Endothelial cell of umbilical vein (primary cell): ENCODE measurements at regions not wholly inside any gene's neighbourhood (a gene's known extent, or its start where the extent isn't known, plus 50 kb on each side); places are given as distances from the start of the nearest gene placed in this dataset.

Source experiments
- BruUV-seq: library from RNA; stranded (reverse); fragments of 400-500 nt; replicated peaks from 2 replicates; lab custom pipeline; 2021; lab: Mats Ljungman, UMichigan
- CTCF ChIA-PET: fragments of 300-600, 350-600 bp; sonication (Branson Sonifier 250); formaldehyde crosslinking; loops from one replicate; lab custom pipeline; 2021; ENCODE audit warnings: antibody characterized with exemption, inconsistent platforms; lab: Charles Lee
- POLR2A ChIA-PET: fragments of 300-600, 350-600 bp; sonication (Branson Sonifier 250); formaldehyde crosslinking; loops from one replicate; lab custom pipeline; 2021; ENCODE audit warnings: antibody characterized with exemption, inconsistent platforms; lab: Charles Lee
- DNase-seq: peaks from one replicate; pipeline ENCODE4 v3.0.0-alpha.2; 2011; ENCODE audit warnings: low read depth, low spot score
- FAIRE-seq: peaks from 2 replicates; lab custom pipeline; 2011; peaks lifted over from hg19 to GRCh38; lab: Jason Lieb, UNC
- H2AFZ ChIP-seq: 2 replicates; pipeline ENCODE4 v1.6.0; 2012; ENCODE audit warnings: low read depth, low read length, control low read depth, inconsistent platforms
- H3K27ac ChIP-seq: 2 replicates; pipeline ENCODE4 v1.5.1; 2011; ENCODE audit warnings: low read depth, mild to moderate bottlenecking, control low read depth, low read length, moderate library complexity; ENCODE audit not compliant: insufficient read depth
- H3K27me3 ChIP-seq, 2 experiments: 2 replicates each; pipeline versions ENCODE4 v1.6.0 to v1.6.1; 2011; ENCODE audit warnings: low read length in 2 of 2, mixed read lengths in 1 of 2; ENCODE audit not compliant: control insufficient read depth in 2 of 2, insufficient read depth in 2 of 2
- H3K36me3 ChIP-seq, 2 experiments: 2 replicates in 1 of 2; 3 replicates in 1 of 2; pipeline ENCODE4 v1.5.1; 2011; ENCODE audit warnings: low read length in 2 of 2, mild to moderate bottlenecking in 1 of 2, moderate library complexity in 1 of 2; ENCODE audit not compliant: control insufficient read depth in 2 of 2, insufficient read depth in 2 of 2; ENCODE audit errors: extremely low read depth in 1 of 2
- H3K4me1 ChIP-seq: 3 replicates; pipeline ENCODE4 v1.5.1; 2011; ENCODE audit warnings: mild to moderate bottlenecking, low read length; ENCODE audit not compliant: control insufficient read depth, insufficient read depth; ENCODE audit errors: extremely low read depth
- H3K4me2 ChIP-seq: 2 replicates; pipeline ENCODE4 v1.6.1; 2011; ENCODE audit warnings: low read length, control low read depth, mixed read lengths; ENCODE audit not compliant: insufficient read depth
- H3K4me3 ChIP-seq, 3 experiments: fragments of 200-600 bp in 1 of 3; sonication (generic), shearing (Covaris generic) in 1 of 3; replicated peaks in 1 of 3; 2 replicates each; pipeline ENCODE4 v1.5.1; 2011 to 2016; ENCODE audit warnings: control low read depth in 3 of 3, low read length in 3 of 3, mild to moderate bottlenecking in 2 of 3, inconsistent platforms in 1 of 3, low read depth in 1 of 3, moderate library complexity in 1 of 3; ENCODE audit not compliant: insufficient read depth in 1 of 3
- H3K79me2 ChIP-seq: 2 replicates; pipeline ENCODE4 v1.6.0; 2012; ENCODE audit warnings: low read length, inconsistent platforms; ENCODE audit not compliant: control insufficient read depth, insufficient read depth
- H3K9ac ChIP-seq: replicated peaks from 2 replicates; pipeline ENCODE3; 2011; ENCODE audit warnings: low read length, control low read depth; ENCODE audit not compliant: insufficient read depth; ENCODE audit errors: extremely low read depth
- H3K9me1 ChIP-seq: replicated peaks from 3 replicates; pipeline ENCODE4 v1.6.0; 2011; ENCODE audit warnings: mild to moderate bottlenecking, low read length; ENCODE audit not compliant: control insufficient read depth, insufficient read depth; ENCODE audit errors: extremely low read depth
- H3K9me3 ChIP-seq: replicated peaks from 2 replicates; pipeline ENCODE4 v1.5.1; 2012; ENCODE audit warnings: low read length, inconsistent platforms; ENCODE audit not compliant: control insufficient read depth, insufficient read depth
- H4K20me1 ChIP-seq: replicated peaks from 2 replicates; pipeline ENCODE3; 2011; ENCODE audit warnings: mild to moderate bottlenecking, low read length; ENCODE audit not compliant: control insufficient read depth, insufficient read depth; ENCODE audit errors: extremely low read depth
- EZH2 ChIP-seq: IDR thresholded peaks from 2 replicates; pipeline ENCODE4 v1.6.1; 2012; ENCODE audit warnings: borderline replicate concordance, low read depth, mild to moderate bottlenecking, moderate library complexity, low read length, inconsistent platforms; ENCODE audit not compliant: severe bottlenecking
- FOS ChIP-seq: IDR thresholded peaks from 2 replicates; pipeline ENCODE4 v1.6.1; 2011; ENCODE audit warnings: mild to moderate bottlenecking, low read length, moderate library complexity, borderline replicate concordance; ENCODE audit not compliant: insufficient read depth
- GATA2 ChIP-seq: IDR thresholded peaks from 2 replicates; pipeline ENCODE4 v1.7.0; 2011; ENCODE audit warnings: low read depth, mild to moderate bottlenecking, moderate library complexity, mixed read lengths, low read length; ENCODE audit not compliant: insufficient read length, insufficient read depth
- JUN ChIP-seq: IDR thresholded peaks from 2 replicates; pipeline ENCODE4 v1.6.1; 2011; ENCODE audit warnings: borderline replicate concordance, low read depth; ENCODE audit not compliant: insufficient read length, insufficient read depth
- dilution Hi-C: fragments of 300-500 bp; cut with MboI; formaldehyde crosslinking; loops from one replicate; pipeline ENCODE4 v1.15.0; 2019; ENCODE audit warnings: low sequenced_read_pairs; ENCODE audit not compliant: extremely low pct_ligation_motif_present
- intact Hi-C: fragments of 100-400 bp; cut with micrococcal nuclease; formaldehyde crosslinking; loops from one replicate; pipeline ENCODE4 v1.10.0; 2022
- TF ChIP-seq, protein P1 (sequence below): IDR thresholded peaks from 2 replicates; pipeline ENCODE4 v1.6.1; 2011; ENCODE audit not compliant: insufficient read depth, insufficient read length

DNA sequence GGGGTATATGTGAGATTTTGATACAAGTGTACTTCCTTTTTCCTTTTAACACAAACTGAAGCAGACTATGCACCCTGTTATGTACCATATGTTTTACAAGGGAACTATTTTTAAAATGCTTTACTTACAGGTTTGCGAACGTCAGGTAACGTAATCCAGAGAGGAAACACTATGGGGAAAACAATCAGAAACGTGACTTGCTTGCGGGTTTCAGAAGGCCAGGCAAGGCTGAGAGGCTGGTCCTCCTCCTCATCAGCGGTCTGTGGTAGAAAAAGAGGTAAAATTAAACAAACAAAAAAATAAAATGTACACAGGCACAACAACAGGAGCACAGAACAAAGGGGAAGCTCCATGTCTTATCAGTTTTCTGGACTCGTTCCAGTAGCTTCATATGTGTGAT is 141.2 kb downstream of the ACER2 start:
- H2AFZ ChIP-seq: no peak overlapping the region
- no peak for FAIRE-seq
- no peaks in the 10 kb centered on the region for H3K36me3 ChIP-seq
- no peaks in the 10 kb centered on the region for H3K9me1 ChIP-seq
- no peak overlapping the region for H3K27ac ChIP-seq
- intact Hi-C loops: no loop called here
- dilution Hi-C loops: no loop called here
- H3K4me1 ChIP-seq: no peaks in the 10 kb centered on the region
- CTCF ChIA-PET: no interaction called here
- H3K4me3 ChIP-seq: no peak overlapping the region
- no peaks in the 10 kb centered on the region for H4K20me1 ChIP-seq
- no peaks in the 10 kb centered on the region for H3K27me3 ChIP-seq
- no peak overlapping the region for H3K4me2 ChIP-seq
- H3K9ac ChIP-seq: no peak overlapping the region
- no TSS peak for BruUV-seq
- TF ChIP-seq, protein P1, sequence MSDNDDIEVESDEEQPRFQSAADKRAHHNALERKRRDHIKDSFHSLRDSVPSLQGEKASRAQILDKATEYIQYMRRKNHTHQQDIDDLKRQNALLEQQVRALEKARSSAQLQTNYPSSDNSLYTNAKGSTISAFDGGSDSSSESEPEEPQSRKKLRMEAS: no peak
- H3K79me2 ChIP-seq: no peaks in the 10 kb centered on the region
- POLR2A ChIA-PET: no interaction called here
- no peak for DNase-seq
- H3K9me3 ChIP-seq: no peaks in the 10 kb centered on the region

DNA sequence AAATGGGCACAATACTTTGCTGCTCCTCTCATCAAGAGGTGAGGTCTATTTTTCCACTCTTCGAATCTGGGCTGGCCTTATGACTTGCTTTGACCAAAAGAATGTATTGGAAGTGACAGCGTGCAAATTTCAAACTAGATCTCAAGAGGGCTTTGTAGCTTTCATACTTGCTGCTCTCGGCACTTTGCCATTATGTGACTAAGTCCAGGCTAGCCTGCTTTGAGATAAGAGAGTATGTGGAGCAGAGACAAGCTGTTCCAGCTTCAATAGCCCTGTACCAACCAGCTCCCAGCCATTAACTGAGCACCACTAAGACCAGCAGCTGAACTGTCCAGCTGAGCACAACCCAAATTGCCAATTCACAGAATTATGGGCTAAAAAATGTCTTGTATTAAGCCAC is 124.6 kb downstream of the ACER2 start:
- no TSS peak for BruUV-seq
- Histone ChIP-seq H3K4me3 (no peak overlapping the region), H3K4me2 (no peak overlapping the region), H2AFZ (no peak overlapping the region), H3K9ac (no peak overlapping the region), H4K20me1 (no peaks in the 10 kb centered on the region), H3K9me3 (no peaks in the 10 kb centered on the region), H3K79me2 (no peaks in the 10 kb centered on the region), H3K27me3 (no peaks in the 10 kb centered on the region), H3K9me1 (no peaks in the 10 kb centered on the region), H3K4me1 (no peaks in the 10 kb centered on the region), H3K27ac (no peak overlapping the region), H3K36me3 (no peaks in the 10 kb centered on the region)
- ChIA-PET POLR2A (no interaction called here), CTCF (no interaction called here)
- TF ChIP-seq GATA2: no peak
- TF ChIP-seq, protein P1: no peak
- no peak for TF ChIP-seq JUN
- no peak for TF ChIP-seq EZH2
- no peak for TF ChIP-seq FOS
- dilution Hi-C loops: no loop called here
- DNase-seq: no peak
- intact Hi-C loops: no loop called here
- FAIRE-seq: no peak
